OCI-LY1 (cell line): ENCODE measurements at regions not wholly inside any gene's neighbourhood (a gene's known extent, or its start where the extent isn't known, plus 50 kb on each side); places are given as distances from the start of the nearest gene placed in this dataset.
"Not testable (repeated sequence)": the region's sequence is repeated elsewhere in the genome, so short reads cannot be mapped to it uniquely, and the experiment has no call there.

ENCODE experiments used
- H2AFZ ChIP-seq: fragments of 200-600 bp; sonication (generic), shearing (Covaris generic); 2 replicates; pipeline ENCODE4 v1.6.0; 2014; ENCODE audit warnings: antibody characterized with exemption, mild to moderate bottlenecking, low read length
- H3F3A ChIP-seq: fragments of 200-600 bp; sonication (generic), shearing (Covaris generic); 2 replicates; pipeline ENCODE4 v1.6.0; 2014; ENCODE audit warnings: mild to moderate bottlenecking, antibody characterized with exemption, low read length, moderate library complexity; ENCODE audit not compliant: insufficient read depth
- H3K27ac ChIP-seq: fragments of 200-600 bp; sonication (generic); 2 replicates; pipeline ENCODE4 v1.5.1; 2014; ENCODE audit warnings: low read length, mixed run types, mild to moderate bottlenecking, low read depth; ENCODE audit not compliant: poor library complexity, severe bottlenecking
- H3K27me3 ChIP-seq: fragments of 200-600 bp; sonication (generic); 2 replicates; pipeline ENCODE4 v1.6.0; 2014; ENCODE audit warnings: antibody characterized with exemption, mild to moderate bottlenecking, low read length, moderate library complexity; ENCODE audit not compliant: insufficient read depth
- H3K36me3 ChIP-seq: fragments of 200-600 bp; sonication (generic); 2 replicates; pipeline ENCODE4 v1.6.1; 2014; ENCODE audit warnings: mild to moderate bottlenecking, antibody characterized with exemption, low read length, moderate library complexity, mixed read lengths; ENCODE audit not compliant: insufficient read depth
- H3K4me1 ChIP-seq: fragments of 200-600 bp; sonication (generic); 2 replicates; pipeline ENCODE4 v1.5.1; 2014; ENCODE audit warnings: mild to moderate bottlenecking, low read length, moderate library complexity; ENCODE audit not compliant: insufficient read depth, severe bottlenecking
- H3K4me2 ChIP-seq: fragments of 200-600 bp; sonication (generic), shearing (Covaris generic); 2 replicates; pipeline ENCODE4 v1.6.1; 2014; ENCODE audit warnings: low read length
- H3K4me3 ChIP-seq: fragments of 200-600 bp; sonication (generic); 2 replicates; pipeline ENCODE4 v1.5.1; 2014; ENCODE audit warnings: low read length, low read depth, mild to moderate bottlenecking, mixed read lengths; ENCODE audit not compliant: poor library complexity, severe bottlenecking
- H3K79me2 ChIP-seq: fragments of 200-600 bp; shearing (Covaris generic); 2 replicates; pipeline ENCODE4 v1.6.1; 2016; ENCODE audit warnings: mixed run types, low read length, mixed read lengths; ENCODE audit not compliant: insufficient read depth
- H3K9ac ChIP-seq: fragments of 200-600 bp; sonication (generic), shearing (Covaris generic); 2 replicates; pipeline ENCODE4 v1.6.1; 2014; ENCODE audit warnings: mild to moderate bottlenecking, low read length, mixed read lengths
- H3K9me2 ChIP-seq: fragments of 200-600 bp; sonication (generic), shearing (Covaris generic); 2 replicates; pipeline ENCODE4 v1.6.1; 2014; ENCODE audit warnings: low read depth, mild to moderate bottlenecking, low read length, mixed read lengths
- H3K9me3 ChIP-seq: fragments of 200-600 bp; shearing (Covaris generic); 2 replicates; pipeline ENCODE4 v1.6.1; 2014; ENCODE audit warnings: low read length, mixed read lengths
- H4K20me1 ChIP-seq: fragments of 200-600 bp; sonication (generic), shearing (Covaris generic); 2 replicates; pipeline ENCODE4 v1.6.0; 2016; ENCODE audit warnings: mild to moderate bottlenecking, low read length; ENCODE audit not compliant: insufficient read depth
- EZH2 ChIP-seq: fragments of 200-600 bp; sonication (generic), shearing (Covaris generic); IDR thresholded peaks from 2 replicates; pipeline ENCODE4 v1.8.0; 2017; ENCODE audit warnings: borderline replicate concordance, mixed run types, mild to moderate bottlenecking, antibody characterized with exemption, low read length, moderate library complexity, mixed read lengths
- TF ChIP-seq, protein P1 (sequence below): fragments of 200-600 bp; sonication (generic), shearing (Covaris generic); IDR thresholded peaks from 2 replicates; pipeline ENCODE4 v1.5.1; 2017; ENCODE audit warnings: mild to moderate bottlenecking, antibody characterized with exemption, low read length, moderate library complexity, mixed read lengths

DNA sequence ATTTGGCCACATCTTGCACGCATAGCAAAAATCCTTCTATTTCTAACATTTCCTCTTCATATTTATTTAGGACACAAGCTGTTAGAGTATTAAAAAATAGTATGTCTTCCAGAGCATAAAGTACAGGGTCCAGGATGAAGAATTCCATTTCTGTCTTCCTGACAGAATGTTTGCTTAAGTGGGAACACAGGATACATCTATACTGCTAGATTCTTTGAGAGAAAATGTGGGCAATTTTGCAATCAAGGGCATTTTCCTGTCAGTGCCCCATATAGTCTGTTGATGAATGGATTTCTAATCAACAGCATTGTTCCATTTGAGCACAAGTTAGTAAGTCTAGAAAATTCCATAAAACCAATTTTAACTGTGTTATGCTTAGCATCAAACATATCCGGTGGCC, 409.9 kb downstream of the CPS1 start:
- no peaks in the 10 kb centered on the region for H3K9me3 ChIP-seq
- H3K27ac ChIP-seq, result no peak overlapping the region
- H3K9ac ChIP-seq, result no peak overlapping the region
- no peak overlapping the region for H3K4me2 ChIP-seq
- no peaks in the 10 kb centered on the region for H3K36me3 ChIP-seq
- TF ChIP-seq, protein P1, sequence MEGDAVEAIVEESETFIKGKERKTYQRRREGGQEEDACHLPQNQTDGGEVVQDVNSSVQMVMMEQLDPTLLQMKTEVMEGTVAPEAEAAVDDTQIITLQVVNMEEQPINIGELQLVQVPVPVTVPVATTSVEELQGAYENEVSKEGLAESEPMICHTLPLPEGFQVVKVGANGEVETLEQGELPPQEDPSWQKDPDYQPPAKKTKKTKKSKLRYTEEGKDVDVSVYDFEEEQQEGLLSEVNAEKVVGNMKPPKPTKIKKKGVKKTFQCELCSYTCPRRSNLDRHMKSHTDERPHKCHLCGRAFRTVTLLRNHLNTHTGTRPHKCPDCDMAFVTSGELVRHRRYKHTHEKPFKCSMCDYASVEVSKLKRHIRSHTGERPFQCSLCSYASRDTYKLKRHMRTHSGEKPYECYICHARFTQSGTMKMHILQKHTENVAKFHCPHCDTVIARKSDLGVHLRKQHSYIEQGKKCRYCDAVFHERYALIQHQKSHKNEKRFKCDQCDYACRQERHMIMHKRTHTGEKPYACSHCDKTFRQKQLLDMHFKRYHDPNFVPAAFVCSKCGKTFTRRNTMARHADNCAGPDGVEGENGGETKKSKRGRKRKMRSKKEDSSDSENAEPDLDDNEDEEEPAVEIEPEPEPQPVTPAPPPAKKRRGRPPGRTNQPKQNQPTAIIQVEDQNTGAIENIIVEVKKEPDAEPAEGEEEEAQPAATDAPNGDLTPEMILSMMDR, result no peak
- no peak for TF ChIP-seq EZH2
- no peaks in the 10 kb centered on the region for H4K20me1 ChIP-seq
- H3K9me2 ChIP-seq, result no peaks in the 10 kb centered on the region
- H3K27me3 ChIP-seq, result no peaks in the 10 kb centered on the region
- H3K79me2 ChIP-seq, result no peaks in the 10 kb centered on the region
- H3K4me3 ChIP-seq, result no peak overlapping the region
- no peaks in the 10 kb centered on the region for H3F3A ChIP-seq
- H3K4me1 ChIP-seq, result no peaks in the 10 kb centered on the region
- no peak overlapping the region for H2AFZ ChIP-seq

DNA sequence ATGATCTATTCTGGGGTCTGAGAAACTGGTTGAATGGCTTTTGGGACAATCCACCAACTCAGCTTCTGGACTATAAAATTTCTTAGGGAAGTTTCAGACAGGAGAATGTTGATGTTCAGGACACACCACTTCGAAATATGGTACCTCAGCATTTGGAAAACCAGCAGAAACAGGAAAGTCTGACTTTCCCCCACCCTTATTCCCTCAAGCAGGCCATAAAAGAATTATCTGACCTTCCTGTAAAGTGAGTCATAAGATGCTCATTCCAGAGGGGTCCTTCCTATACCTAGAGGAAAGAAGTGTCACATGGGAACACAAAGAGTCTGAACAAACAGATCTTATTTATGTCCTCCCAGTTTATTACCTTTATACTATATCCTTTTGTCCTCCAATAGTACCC, 415.0 kb downstream of the CPS1 start:
- TF ChIP-seq, protein P1, result no peak
- TF ChIP-seq EZH2, result no peak
- Histone ChIP-seq H3K9ac (no peak overlapping the region), H3F3A (no peaks in the 10 kb centered on the region), H4K20me1 (no peaks in the 10 kb centered on the region), H3K79me2 (no peaks in the 10 kb centered on the region), H3K9me3 (no peaks in the 10 kb centered on the region), H2AFZ (no peak overlapping the region), H3K9me2 (no peaks in the 10 kb centered on the region), H3K4me1 (no peaks in the 10 kb centered on the region), H3K4me3 (no peak overlapping the region), H3K4me2 (no peak overlapping the region), H3K27ac (no peak overlapping the region), H3K27me3 (no peaks in the 10 kb centered on the region), H3K36me3 (no peaks in the 10 kb centered on the region)

DNA sequence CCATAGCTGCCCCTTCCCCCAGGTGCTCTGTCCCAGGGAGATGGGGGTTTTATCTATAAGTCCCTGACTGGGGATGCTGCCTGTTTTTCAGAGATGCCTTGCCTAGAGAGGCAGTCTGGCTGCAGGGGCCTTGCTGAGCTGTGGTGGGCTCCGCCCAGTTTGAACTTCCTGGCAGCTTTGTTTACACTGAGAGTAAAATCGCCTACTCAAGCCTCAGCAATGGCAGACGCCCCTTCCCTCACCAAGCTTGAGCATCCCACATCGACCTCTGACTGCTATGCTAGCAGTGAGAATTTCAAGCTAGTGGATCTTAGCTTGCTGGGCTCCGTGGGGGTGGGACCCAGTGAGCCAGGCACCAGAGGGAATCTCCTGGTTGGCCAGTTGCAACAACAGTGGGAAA, 430.4 kb downstream of the CPS1 start:
- not testable (repeated sequence) for H3K27ac ChIP-seq, H3K9me3 ChIP-seq, H3K36me3 ChIP-seq, H3K9me2 ChIP-seq, H4K20me1 ChIP-seq, H3K4me3 ChIP-seq, H3K27me3 ChIP-seq, H3K79me2 ChIP-seq, H3F3A ChIP-seq, H3K9ac ChIP-seq, H2AFZ ChIP-seq, H3K4me1 ChIP-seq, H3K4me2 ChIP-seq

DNA sequence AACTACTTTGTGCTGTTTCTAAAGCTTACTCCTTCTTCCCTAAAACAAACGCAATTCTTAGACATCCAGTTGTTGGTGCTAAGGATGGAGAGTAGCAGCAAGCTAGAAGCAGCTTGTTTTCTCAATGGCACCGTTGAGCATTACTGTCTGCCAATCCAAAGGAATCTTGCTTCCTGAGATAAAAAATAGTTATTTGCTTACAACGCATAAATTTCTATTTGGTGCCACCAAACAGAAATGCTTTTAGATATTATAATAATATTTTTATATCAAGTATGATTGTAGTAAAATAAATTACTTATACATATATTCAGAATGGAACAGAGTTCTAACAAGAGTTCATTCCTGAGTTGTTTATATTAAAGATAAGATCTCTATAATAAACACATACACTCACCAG, 434.7 kb downstream of the CPS1 start:
- no peaks in the 10 kb centered on the region for H3F3A ChIP-seq
- no peak overlapping the region for H3K4me3 ChIP-seq
- H3K9me3 ChIP-seq, result no peaks in the 10 kb centered on the region
- H3K9me2 ChIP-seq, result no peaks in the 10 kb centered on the region
- no peaks in the 10 kb centered on the region for H3K4me1 ChIP-seq
- H3K9ac ChIP-seq, result no peak overlapping the region
- no peak overlapping the region for H3K4me2 ChIP-seq
- H3K27ac ChIP-seq, result no peak overlapping the region
- no peak overlapping the region for H2AFZ ChIP-seq
- TF ChIP-seq EZH2, result no peak
- TF ChIP-seq, protein P1, result no peak
- no peaks in the 10 kb centered on the region for H3K79me2 ChIP-seq
- H3K36me3 ChIP-seq, result no peaks in the 10 kb centered on the region
- H4K20me1 ChIP-seq, result no peaks in the 10 kb centered on the region
- no peaks in the 10 kb centered on the region for H3K27me3 ChIP-seq
